ENCODE measurements at regions not wholly inside any gene's neighbourhood (a gene's known extent, or its start where the extent isn't known, plus 50 kb on each side); places are given as distances from the start of the nearest gene placed in this dataset.

DNA sequence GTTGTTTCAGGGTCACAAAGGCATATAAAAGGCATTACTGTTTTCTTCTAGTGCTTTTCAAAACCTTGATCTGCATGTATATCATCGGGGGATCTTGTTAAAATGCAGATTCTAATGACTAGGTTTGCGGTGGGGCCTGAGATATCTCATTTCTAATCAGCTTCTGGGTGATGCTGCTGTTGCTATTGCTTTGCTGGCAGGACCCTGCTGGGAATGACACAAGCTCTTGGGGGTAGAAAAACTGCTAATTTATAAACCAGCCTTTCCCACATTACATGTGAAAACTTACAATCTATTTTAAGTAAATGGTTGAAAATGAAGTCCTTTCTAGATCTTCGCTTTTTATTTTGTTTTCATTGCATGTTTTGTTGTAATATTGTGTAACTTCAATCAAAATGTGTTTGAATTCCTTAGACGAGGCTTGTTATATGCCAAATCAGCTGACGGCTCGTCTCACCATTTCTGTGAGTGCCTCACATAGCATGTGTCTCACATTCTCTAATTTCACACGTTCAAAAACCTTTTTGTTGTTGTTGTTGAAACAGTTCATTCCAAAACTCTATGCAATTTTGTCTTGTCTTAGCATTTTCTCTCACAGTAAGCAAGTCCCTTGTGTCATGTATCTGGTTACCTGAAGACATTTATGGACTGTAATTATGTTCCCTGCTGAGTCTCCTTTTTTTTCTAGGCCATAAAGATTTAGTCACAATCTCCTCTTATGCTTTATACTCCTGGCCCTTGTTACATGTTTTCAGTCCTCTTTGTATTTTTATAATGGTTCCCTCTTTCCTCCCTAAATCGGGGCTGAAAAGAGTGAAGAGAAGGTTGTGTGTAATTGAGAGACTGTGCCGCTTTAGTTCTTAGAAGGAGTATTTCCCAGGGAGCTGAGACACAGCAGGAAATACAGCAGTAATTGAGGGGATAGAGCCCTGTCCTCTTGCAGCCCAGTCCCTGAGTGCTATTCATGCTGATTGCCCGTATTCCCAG is 521.0 kb upstream of the SEMA6A start:
- TF ChIP-seq, protein P1, sequence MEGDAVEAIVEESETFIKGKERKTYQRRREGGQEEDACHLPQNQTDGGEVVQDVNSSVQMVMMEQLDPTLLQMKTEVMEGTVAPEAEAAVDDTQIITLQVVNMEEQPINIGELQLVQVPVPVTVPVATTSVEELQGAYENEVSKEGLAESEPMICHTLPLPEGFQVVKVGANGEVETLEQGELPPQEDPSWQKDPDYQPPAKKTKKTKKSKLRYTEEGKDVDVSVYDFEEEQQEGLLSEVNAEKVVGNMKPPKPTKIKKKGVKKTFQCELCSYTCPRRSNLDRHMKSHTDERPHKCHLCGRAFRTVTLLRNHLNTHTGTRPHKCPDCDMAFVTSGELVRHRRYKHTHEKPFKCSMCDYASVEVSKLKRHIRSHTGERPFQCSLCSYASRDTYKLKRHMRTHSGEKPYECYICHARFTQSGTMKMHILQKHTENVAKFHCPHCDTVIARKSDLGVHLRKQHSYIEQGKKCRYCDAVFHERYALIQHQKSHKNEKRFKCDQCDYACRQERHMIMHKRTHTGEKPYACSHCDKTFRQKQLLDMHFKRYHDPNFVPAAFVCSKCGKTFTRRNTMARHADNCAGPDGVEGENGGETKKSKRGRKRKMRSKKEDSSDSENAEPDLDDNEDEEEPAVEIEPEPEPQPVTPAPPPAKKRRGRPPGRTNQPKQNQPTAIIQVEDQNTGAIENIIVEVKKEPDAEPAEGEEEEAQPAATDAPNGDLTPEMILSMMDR (IDR thresholded peaks at IDR 0.05), result no peak
- TF ChIP-seq EP300 (IDR thresholded peaks at IDR 0.05), result no peak
- no peak for TF ChIP-seq KDM1A (IDR thresholded peaks at IDR 0.05; ENCODE audit: low read depth)
- TF ChIP-seq, protein P2, sequence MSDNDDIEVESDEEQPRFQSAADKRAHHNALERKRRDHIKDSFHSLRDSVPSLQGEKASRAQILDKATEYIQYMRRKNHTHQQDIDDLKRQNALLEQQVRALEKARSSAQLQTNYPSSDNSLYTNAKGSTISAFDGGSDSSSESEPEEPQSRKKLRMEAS (IDR thresholded peaks at IDR 0.05), result no peak
- no peak for TF ChIP-seq POLR2A (IDR thresholded peaks at IDR 0.05; ENCODE audit: low read length)
